ENCODE measurements at regions not wholly inside any gene's neighbourhood (a gene's known extent, or its start where the extent isn't known, plus 50 kb on each side); places are given as distances from the start of the nearest gene placed in this dataset.

DNA sequence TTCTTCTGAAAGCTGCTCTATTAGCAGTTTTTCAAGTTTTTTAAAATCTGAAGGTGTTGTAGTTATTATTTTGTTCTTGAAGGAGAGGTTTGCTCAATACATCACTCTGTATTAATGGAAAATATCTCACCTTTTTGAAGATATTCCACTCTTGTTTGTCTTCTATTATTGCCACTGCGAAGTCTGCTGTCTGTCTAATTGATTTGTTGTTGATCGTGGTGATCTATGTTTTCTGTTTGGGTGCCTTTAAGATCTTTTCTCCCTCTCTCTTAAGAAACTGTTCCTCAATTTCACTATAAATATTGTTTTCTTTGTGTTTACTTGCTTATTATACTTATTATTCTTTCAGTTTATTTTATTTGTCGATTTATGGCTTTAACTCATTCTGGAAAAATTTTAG, 64.9 kb upstream of the FZD8 start:
- H3K36me3 ChIP-seq (ENCODE audit: control insufficient read depth, insufficient read depth, low read length), result no peaks in the 10 kb centered on the region
- H4K20me1 ChIP-seq (ENCODE audit: control insufficient read depth, extremely low read depth, insufficient read depth, low read length), result no peaks in the 10 kb centered on the region
- DNase-seq (ENCODE audit: low read depth in 2 of 2), result no peak
- H3K4me1 ChIP-seq (ENCODE audit: control insufficient read depth, extremely low read depth, insufficient read depth, low read length), result no peaks in the 10 kb centered on the region
- no peak overlapping the region for H3K9ac ChIP-seq (ENCODE audit: insufficient read depth, low read length)
- H3K4me3 ChIP-seq (replicated peaks in 1 of 4; ENCODE audit: control extremely low read depth in 1 of 4, insufficient read depth in 1 of 4, low read depth in 3 of 4, low read length in 4 of 4), result no peak overlapping the region
- TF ChIP-seq EZH2 (IDR thresholded peaks at IDR 0.05; ENCODE audit: low read length, missing control alignments), result no peak
- TF ChIP-seq, protein P1, sequence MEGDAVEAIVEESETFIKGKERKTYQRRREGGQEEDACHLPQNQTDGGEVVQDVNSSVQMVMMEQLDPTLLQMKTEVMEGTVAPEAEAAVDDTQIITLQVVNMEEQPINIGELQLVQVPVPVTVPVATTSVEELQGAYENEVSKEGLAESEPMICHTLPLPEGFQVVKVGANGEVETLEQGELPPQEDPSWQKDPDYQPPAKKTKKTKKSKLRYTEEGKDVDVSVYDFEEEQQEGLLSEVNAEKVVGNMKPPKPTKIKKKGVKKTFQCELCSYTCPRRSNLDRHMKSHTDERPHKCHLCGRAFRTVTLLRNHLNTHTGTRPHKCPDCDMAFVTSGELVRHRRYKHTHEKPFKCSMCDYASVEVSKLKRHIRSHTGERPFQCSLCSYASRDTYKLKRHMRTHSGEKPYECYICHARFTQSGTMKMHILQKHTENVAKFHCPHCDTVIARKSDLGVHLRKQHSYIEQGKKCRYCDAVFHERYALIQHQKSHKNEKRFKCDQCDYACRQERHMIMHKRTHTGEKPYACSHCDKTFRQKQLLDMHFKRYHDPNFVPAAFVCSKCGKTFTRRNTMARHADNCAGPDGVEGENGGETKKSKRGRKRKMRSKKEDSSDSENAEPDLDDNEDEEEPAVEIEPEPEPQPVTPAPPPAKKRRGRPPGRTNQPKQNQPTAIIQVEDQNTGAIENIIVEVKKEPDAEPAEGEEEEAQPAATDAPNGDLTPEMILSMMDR (conservative IDR thresholded peaks at IDR 0.05 in 1 of 2, IDR thresholded peaks at IDR 0.05 in 1 of 2; ENCODE audit: low read depth in 1 of 2, low read length in 2 of 2), result no peak
- no peak overlapping the region for H3K27ac ChIP-seq (ENCODE audit: insufficient read depth, low read length)
- H3K4me2 ChIP-seq (ENCODE audit: extremely low read depth, insufficient read depth, low read length), result no peak overlapping the region
- no peaks in the 10 kb centered on the region for H3K27me3 ChIP-seq (ENCODE audit: control insufficient read depth, insufficient read depth, low read length)
- no peaks in the 10 kb centered on the region for H3K79me2 ChIP-seq (ENCODE audit: control insufficient read depth, insufficient read depth, low read length)
- H2AFZ ChIP-seq (ENCODE audit: low read length), result no peak overlapping the region
- no peaks in the 10 kb centered on the region for H3K9me3 ChIP-seq (ENCODE audit: control insufficient read depth, insufficient read depth, low read depth, low read length)

DNA sequence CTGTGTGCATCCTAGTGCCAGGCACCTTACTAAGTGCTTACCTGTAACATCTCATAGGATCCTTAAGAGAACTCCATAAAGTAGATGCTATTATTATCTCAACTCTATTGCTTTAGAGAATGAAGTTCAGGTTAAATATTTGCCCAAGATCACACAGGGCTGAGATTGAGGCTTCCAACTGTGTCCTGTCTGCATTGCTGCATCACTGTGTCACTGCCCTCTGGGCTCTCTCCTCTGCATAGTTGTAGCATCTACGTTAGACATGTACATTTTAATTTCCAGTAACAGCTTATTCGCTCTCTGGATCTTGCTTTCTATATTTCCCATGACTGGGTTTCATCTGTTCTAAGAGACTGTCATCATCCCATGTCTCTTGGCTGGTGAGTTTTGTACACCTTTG, 63.6 kb upstream of the FZD8 start:
- no peaks in the 10 kb centered on the region for H3K36me3 ChIP-seq (ENCODE audit: control insufficient read depth, insufficient read depth, low read length)
- no peak for TF ChIP-seq EZH2 (IDR thresholded peaks at IDR 0.05; ENCODE audit: low read length, missing control alignments)
- TF ChIP-seq, protein P1 (conservative IDR thresholded peaks at IDR 0.05 in 1 of 2, IDR thresholded peaks at IDR 0.05 in 1 of 2; ENCODE audit: low read depth in 1 of 2, low read length in 2 of 2), result no peak
- no peak overlapping the region for H3K9ac ChIP-seq (ENCODE audit: insufficient read depth, low read length)
- no peaks in the 10 kb centered on the region for H3K79me2 ChIP-seq (ENCODE audit: control insufficient read depth, insufficient read depth, low read length)
- no peak overlapping the region for H2AFZ ChIP-seq (ENCODE audit: low read length)
- no peaks in the 10 kb centered on the region for H3K27me3 ChIP-seq (ENCODE audit: control insufficient read depth, insufficient read depth, low read length)
- no peak overlapping the region for H3K4me2 ChIP-seq (ENCODE audit: extremely low read depth, insufficient read depth, low read length)
- H3K4me3 ChIP-seq (replicated peaks in 1 of 4; ENCODE audit: control extremely low read depth in 1 of 4, insufficient read depth in 1 of 4, low read depth in 3 of 4, low read length in 4 of 4), result no peak overlapping the region
- no peak overlapping the region for H3K27ac ChIP-seq (ENCODE audit: insufficient read depth, low read length)
- H4K20me1 ChIP-seq (ENCODE audit: control insufficient read depth, extremely low read depth, insufficient read depth, low read length), result no peaks in the 10 kb centered on the region
- DNase-seq (ENCODE audit: low read depth in 2 of 2), result no peak
- H3K9me3 ChIP-seq (ENCODE audit: control insufficient read depth, insufficient read depth, low read depth, low read length), result no peaks in the 10 kb centered on the region
- no peaks in the 10 kb centered on the region for H3K4me1 ChIP-seq (ENCODE audit: control insufficient read depth, extremely low read depth, insufficient read depth, low read length)

DNA sequence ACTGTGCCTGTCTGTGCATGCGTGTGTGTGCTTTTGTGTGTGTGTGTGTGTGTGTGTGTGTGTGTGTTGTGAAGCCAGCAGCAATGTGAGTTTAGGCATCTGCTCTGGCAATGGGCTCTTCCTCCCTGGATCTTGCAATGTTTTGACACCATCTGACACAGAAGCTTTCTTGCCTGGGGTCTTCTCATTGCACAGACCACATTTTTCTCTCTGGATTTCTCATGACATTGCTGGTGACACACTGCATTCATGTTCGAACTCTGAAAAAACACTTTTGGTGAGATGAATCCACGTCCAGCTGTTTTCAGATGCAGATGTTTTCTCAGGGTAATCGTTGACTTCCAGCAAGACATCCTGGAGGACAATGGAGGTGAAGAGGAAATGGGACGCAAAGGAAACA, 63.0 kb upstream of the FZD8 start:
- TF ChIP-seq, protein P1 (conservative IDR thresholded peaks at IDR 0.05 in 1 of 2, IDR thresholded peaks at IDR 0.05 in 1 of 2; ENCODE audit: low read depth in 1 of 2, low read length in 2 of 2), result no peak
- TF ChIP-seq EZH2 (IDR thresholded peaks at IDR 0.05; ENCODE audit: low read length, missing control alignments), result no peak
- no peak overlapping the region for H3K9ac ChIP-seq (ENCODE audit: insufficient read depth, low read length)
- no peak overlapping the region for H3K27ac ChIP-seq (ENCODE audit: insufficient read depth, low read length)
- no peaks in the 10 kb centered on the region for H3K9me3 ChIP-seq (ENCODE audit: control insufficient read depth, insufficient read depth, low read depth, low read length)
- H3K27me3 ChIP-seq (ENCODE audit: control insufficient read depth, insufficient read depth, low read length), result no peaks in the 10 kb centered on the region
- H3K4me3 ChIP-seq (replicated peaks in 1 of 4; ENCODE audit: control extremely low read depth in 1 of 4, insufficient read depth in 1 of 4, low read depth in 3 of 4, low read length in 4 of 4), result no peak overlapping the region
- no peaks in the 10 kb centered on the region for H3K4me1 ChIP-seq (ENCODE audit: control insufficient read depth, extremely low read depth, insufficient read depth, low read length)
- no peaks in the 10 kb centered on the region for H3K79me2 ChIP-seq (ENCODE audit: control insufficient read depth, insufficient read depth, low read length)
- H2AFZ ChIP-seq (ENCODE audit: low read length), result no peak overlapping the region
- H3K36me3 ChIP-seq (ENCODE audit: control insufficient read depth, insufficient read depth, low read length), result no peaks in the 10 kb centered on the region
- no peaks in the 10 kb centered on the region for H4K20me1 ChIP-seq (ENCODE audit: control insufficient read depth, extremely low read depth, insufficient read depth, low read length)
- no peak for DNase-seq (ENCODE audit: low read depth in 2 of 2)
- no peak overlapping the region for H3K4me2 ChIP-seq (ENCODE audit: extremely low read depth, insufficient read depth, low read length)

Data from fibroblast of lung (primary cell).